ENCODE measurements at regions not wholly inside any gene's neighbourhood (a gene's known extent, or its start where the extent isn't known, plus 50 kb on each side); places are given as distances from the start of the nearest gene placed in this dataset.

DNA sequence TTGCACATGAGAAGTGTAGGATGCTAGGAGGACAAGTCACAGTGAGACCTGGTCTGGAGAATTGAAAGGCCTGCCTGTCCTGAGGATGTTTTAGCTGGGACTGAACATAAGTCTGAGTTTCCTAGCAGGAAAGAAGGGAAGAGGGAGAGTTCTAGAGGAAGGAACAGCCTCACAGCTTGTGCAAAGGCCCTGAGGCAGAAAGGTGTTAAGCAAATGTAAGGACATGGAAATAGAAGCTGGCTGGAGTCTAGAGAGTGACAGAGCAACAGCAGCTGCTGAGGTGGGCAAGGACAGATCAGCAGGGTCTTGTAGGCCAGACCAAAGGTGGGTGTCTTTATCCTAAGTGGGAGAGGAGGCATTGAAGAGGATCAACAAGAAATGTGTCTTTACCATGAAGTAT lies 210.9 kb upstream of the E2F8 start:
- TF ChIP-seq, protein P1, sequence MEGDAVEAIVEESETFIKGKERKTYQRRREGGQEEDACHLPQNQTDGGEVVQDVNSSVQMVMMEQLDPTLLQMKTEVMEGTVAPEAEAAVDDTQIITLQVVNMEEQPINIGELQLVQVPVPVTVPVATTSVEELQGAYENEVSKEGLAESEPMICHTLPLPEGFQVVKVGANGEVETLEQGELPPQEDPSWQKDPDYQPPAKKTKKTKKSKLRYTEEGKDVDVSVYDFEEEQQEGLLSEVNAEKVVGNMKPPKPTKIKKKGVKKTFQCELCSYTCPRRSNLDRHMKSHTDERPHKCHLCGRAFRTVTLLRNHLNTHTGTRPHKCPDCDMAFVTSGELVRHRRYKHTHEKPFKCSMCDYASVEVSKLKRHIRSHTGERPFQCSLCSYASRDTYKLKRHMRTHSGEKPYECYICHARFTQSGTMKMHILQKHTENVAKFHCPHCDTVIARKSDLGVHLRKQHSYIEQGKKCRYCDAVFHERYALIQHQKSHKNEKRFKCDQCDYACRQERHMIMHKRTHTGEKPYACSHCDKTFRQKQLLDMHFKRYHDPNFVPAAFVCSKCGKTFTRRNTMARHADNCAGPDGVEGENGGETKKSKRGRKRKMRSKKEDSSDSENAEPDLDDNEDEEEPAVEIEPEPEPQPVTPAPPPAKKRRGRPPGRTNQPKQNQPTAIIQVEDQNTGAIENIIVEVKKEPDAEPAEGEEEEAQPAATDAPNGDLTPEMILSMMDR (IDR thresholded peaks at IDR 0.05) = no peak
- no peak for TF ChIP-seq POLR2A (IDR thresholded peaks at IDR 0.05)
